NT2/D1 (cell line): ENCODE measurements at regions not wholly inside any gene's neighbourhood (a gene's known extent, or its start where the extent isn't known, plus 50 kb on each side); places are given as distances from the start of the nearest gene placed in this dataset.
"Not testable (repeated sequence)": the region's sequence is repeated elsewhere in the genome, so short reads cannot be mapped to it uniquely, and the experiment has no call there.

ENCODE experiments used
- DNase-seq: peaks from one replicate; pipeline ENCODE4 v3.0.0-alpha.2; 2011; ENCODE audit warnings: low read depth, low spot score
- H3K27me3 ChIP-seq: 2 replicates; pipeline ENCODE4 v1.6.0; 2011; ENCODE audit warnings: mild to moderate bottlenecking; ENCODE audit not compliant: insufficient read length, insufficient read depth
- H3K36me3 ChIP-seq: 2 replicates; pipeline ENCODE4 v1.6.1; 2011; ENCODE audit warnings: mild to moderate bottlenecking, low read length, mixed read lengths; ENCODE audit not compliant: insufficient read depth, insufficient read length
- H3K4me1 ChIP-seq: 2 replicates; pipeline ENCODE4 v1.5.1; 2011; ENCODE audit not compliant: insufficient read depth, insufficient read length
- H3K4me3 ChIP-seq: 2 replicates; pipeline ENCODE4 v1.5.1; 2011; ENCODE audit warnings: low read depth; ENCODE audit not compliant: insufficient read length
- H3K9ac ChIP-seq: 2 replicates; pipeline ENCODE4 v1.6.0; 2011; ENCODE audit warnings: low read depth; ENCODE audit not compliant: insufficient read length
- H3K9me3 ChIP-seq: 2 replicates; pipeline ENCODE4 v1.5.1; 2011; ENCODE audit warnings: mild to moderate bottlenecking, low read length; ENCODE audit not compliant: insufficient read depth

DNA sequence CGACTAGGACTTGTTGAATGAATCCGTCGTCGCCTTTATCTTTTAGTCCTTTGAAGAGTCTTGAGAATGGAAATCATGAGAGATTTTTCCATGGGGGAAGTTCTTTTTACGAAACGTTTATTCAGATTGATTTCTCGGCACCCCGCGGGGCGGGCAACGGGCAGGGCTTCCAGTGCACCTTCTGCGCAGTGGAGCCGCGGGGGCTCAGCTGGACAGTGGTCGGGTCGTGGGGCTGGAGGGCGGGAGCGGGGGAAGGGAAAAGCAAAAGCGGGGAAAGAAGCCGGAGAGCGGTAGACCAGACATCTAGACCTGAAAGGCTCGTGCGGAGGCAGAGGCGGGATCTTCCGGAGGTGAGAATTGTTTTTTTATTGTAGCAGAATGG lies 103.0 kb downstream of the NBPF11 start:
- not testable (repeated sequence) for H3K9me3 ChIP-seq, H3K36me3 ChIP-seq, H3K4me1 ChIP-seq, H3K27me3 ChIP-seq, DNase-seq
- Histone ChIP-seq H3K9ac (peak overlapping the region; percentile 61), H3K4me3 (peak overlapping the region; percentile 28)

DNA sequence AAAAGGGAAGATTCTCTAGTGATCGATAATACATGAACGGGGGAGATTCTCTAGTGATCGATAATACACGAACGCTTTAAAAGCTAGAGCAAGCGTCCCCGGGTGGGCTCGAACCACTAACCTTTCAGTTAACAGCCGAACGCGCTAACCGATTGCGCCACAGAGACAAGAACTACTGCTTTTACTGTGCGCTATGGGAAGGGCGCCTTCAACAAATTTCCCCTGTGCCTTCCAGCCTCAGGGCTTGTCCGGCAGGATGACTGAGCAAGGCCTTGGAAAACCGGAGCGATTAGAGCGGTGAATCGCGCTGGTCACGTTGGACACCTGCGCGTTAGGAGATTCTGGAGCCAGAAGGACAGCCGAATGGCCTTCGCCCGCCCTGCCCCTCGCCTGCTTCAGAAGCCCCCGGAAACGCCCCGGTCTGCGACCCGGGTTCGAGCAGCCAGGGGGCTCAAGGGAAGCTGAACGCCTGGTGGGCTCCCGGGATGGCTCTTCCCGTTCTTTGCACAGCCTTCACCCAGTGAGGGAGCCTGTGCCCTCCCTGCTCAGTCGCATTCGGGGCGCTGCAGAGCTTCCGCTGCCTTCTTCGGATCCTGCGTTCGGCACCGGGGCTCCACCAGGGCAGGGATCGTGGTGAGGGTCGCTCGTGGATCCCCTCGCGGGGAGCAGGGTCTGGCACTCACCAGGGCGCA lies 103.5 kb downstream of the NBPF11 start:
- not testable (repeated sequence) for H3K9me3 ChIP-seq, H3K4me1 ChIP-seq, H3K27me3 ChIP-seq, H3K36me3 ChIP-seq
- peak overlapping the region; percentile 28 for H3K4me3 ChIP-seq
- peak overlapping the region; percentile 61 for H3K9ac ChIP-seq
- DNase-seq, result peak; percentile 51

- H3K4me3 ChIP-seq, H3K9me3 ChIP-seq, H3K9ac ChIP-seq, DNase-seq, H3K36me3 ChIP-seq, H3K27me3 ChIP-seq, H3K4me1 ChIP-seq: not testable (repeated sequence)
Observed at GRCh38 chr1:148045872-148046271, 106.2 kb downstream of the NBPF11 start.

- H3K4me1 ChIP-seq, H3K27me3 ChIP-seq, H3K36me3 ChIP-seq, H3K9ac ChIP-seq, H3K4me3 ChIP-seq, H3K9me3 ChIP-seq, DNase-seq: not testable (repeated sequence)
Observed at GRCh38 chr1:148044495-148044894, 107.6 kb downstream of the NBPF11 start.
